H9 (cell line): ENCODE measurements at regions not wholly inside any gene's neighbourhood (a gene's known extent, or its start where the extent isn't known, plus 50 kb on each side); places are given as distances from the start of the nearest gene placed in this dataset.

Experiments used
- DNase-seq: peaks from one replicate; pipeline ENCODE4 v3.0.0-alpha.2; 2017
- H2AFZ ChIP-seq: one replicate; pipeline ENCODE4 v1.6.1; 2013; ENCODE audit warnings: mild to moderate bottlenecking, low read length, control low read depth, moderate library complexity
- H2AK5ac ChIP-seq: 2 replicates; pipeline ENCODE4 v1.6.1; 2013; ENCODE audit warnings: low read length, control low read depth, mixed read lengths; ENCODE audit not compliant: insufficient read length
- H2BK120ac ChIP-seq: one replicate; pipeline ENCODE4 v1.6.1; 2013; ENCODE audit warnings: low read depth, mild to moderate bottlenecking, low read length, control low read depth, inconsistent platforms; ENCODE audit not compliant: poor library complexity, severe bottlenecking
- H2BK12ac ChIP-seq: 2 replicates; pipeline ENCODE4 v1.6.1; 2013; ENCODE audit warnings: low read length, control low read depth, mixed read lengths, low read depth; ENCODE audit not compliant: insufficient read length
- H2BK15ac ChIP-seq: 2 replicates; pipeline ENCODE4 v1.6.1; 2013; ENCODE audit warnings: low read depth, low read length, control low read depth
- H2BK20ac ChIP-seq: one replicate; pipeline ENCODE4 v1.6.1; 2013; ENCODE audit warnings: low read depth, mild to moderate bottlenecking, low read length, control low read depth, inconsistent platforms; ENCODE audit not compliant: poor library complexity, severe bottlenecking
- H2BK5ac ChIP-seq: 2 replicates; pipeline ENCODE4 v1.6.1; 2013; ENCODE audit warnings: low read length, control low read depth, mixed read lengths; ENCODE audit not compliant: insufficient read length
- H3K14ac ChIP-seq: 2 replicates; pipeline ENCODE4 v1.6.1; 2013; ENCODE audit warnings: low read length, control low read depth; ENCODE audit not compliant: insufficient read depth
- H3K18ac ChIP-seq: 2 replicates; pipeline ENCODE4 v1.6.1; 2013; ENCODE audit warnings: low read depth, mild to moderate bottlenecking, mixed read lengths, low read length, control low read depth; ENCODE audit not compliant: insufficient read length
- H3K23ac ChIP-seq: 2 replicates; pipeline ENCODE4 v1.6.1; 2013; ENCODE audit warnings: low read length, control low read depth, mixed read lengths, low read depth; ENCODE audit not compliant: insufficient read length
- H3K23me2 ChIP-seq: 2 replicates; pipeline ENCODE4 v1.6.1; 2013; ENCODE audit warnings: low read depth, mild to moderate bottlenecking, mixed read lengths, low read length, control low read depth; ENCODE audit not compliant: insufficient read length, poor library complexity, severe bottlenecking
- H3K27ac ChIP-seq: 2 replicates; pipeline ENCODE4 v1.5.1; 2013; ENCODE audit warnings: low read length, control low read depth, mixed read lengths, low read depth; ENCODE audit not compliant: insufficient read length
- H3K27me3 ChIP-seq: 2 replicates; pipeline ENCODE4 v1.6.1; 2013; ENCODE audit warnings: low read length, control low read depth, inconsistent platforms; ENCODE audit not compliant: insufficient read depth
- H3K4ac ChIP-seq: 2 replicates; pipeline ENCODE4 v1.6.1; 2013; ENCODE audit warnings: low read depth, mild to moderate bottlenecking, control low read depth, inconsistent platforms, low read length, moderate library complexity
- H3K4me1 ChIP-seq: 2 replicates; pipeline ENCODE4 v1.6.1; 2013; ENCODE audit warnings: low read length, control low read depth, inconsistent platforms; ENCODE audit not compliant: insufficient read depth
- H3K4me2 ChIP-seq: 2 replicates; pipeline ENCODE4 v1.6.1; 2013; ENCODE audit warnings: low read length, control low read depth, mixed read lengths; ENCODE audit not compliant: insufficient read length, insufficient read depth
- H3K56ac ChIP-seq: 2 replicates; pipeline ENCODE4 v1.6.1; 2013; ENCODE audit warnings: low read depth, mild to moderate bottlenecking, mixed read lengths, low read length, control low read depth; ENCODE audit not compliant: insufficient read length
- H3K79me1 ChIP-seq: 2 replicates; pipeline ENCODE4 v1.6.1; 2013; ENCODE audit warnings: low read depth, mild to moderate bottlenecking, moderate library complexity, low read length, control low read depth, inconsistent platforms; ENCODE audit not compliant: insufficient read depth, poor library complexity, severe bottlenecking
- H3K79me2 ChIP-seq: 2 replicates; pipeline ENCODE4 v1.6.1; 2013; ENCODE audit warnings: low read length, control low read depth, inconsistent platforms; ENCODE audit not compliant: insufficient read depth
- H3K9ac ChIP-seq: 2 replicates; pipeline ENCODE4 v1.6.1; 2013; ENCODE audit warnings: low read length, control low read depth, mixed read lengths; ENCODE audit not compliant: insufficient read length; ENCODE audit errors: extremely low read depth
- H3K9me3 ChIP-seq: one replicate; pipeline ENCODE4 v1.6.1; 2013; ENCODE audit warnings: low read depth, low read length, inconsistent platforms; ENCODE audit not compliant: control insufficient read depth
- H3T11ph ChIP-seq: one replicate; pipeline ENCODE4 v1.6.1; 2013; ENCODE audit warnings: mild to moderate bottlenecking, low read length, control low read depth, inconsistent platforms
- H4K20me1 ChIP-seq: one replicate; pipeline ENCODE4 v1.6.1; 2013; ENCODE audit not compliant: control insufficient read depth, insufficient read length, insufficient read depth
- H4K5ac ChIP-seq: 2 replicates; pipeline ENCODE4 v1.6.1; 2013; ENCODE audit warnings: low read depth, mild to moderate bottlenecking, mixed read lengths, low read length, control low read depth; ENCODE audit not compliant: insufficient read length
- H4K8ac ChIP-seq: replicated peaks from 2 replicates; pipeline ENCODE4 v1.6.1; 2013; ENCODE audit warnings: low read length, control low read depth, mixed read lengths, low read depth; ENCODE audit not compliant: insufficient read length
- H4K91ac ChIP-seq: 2 replicates; pipeline ENCODE4 v1.6.1; 2013; ENCODE audit warnings: low read depth, mild to moderate bottlenecking, moderate library complexity, mixed read lengths, low read length, control low read depth; ENCODE audit not compliant: insufficient read length
- H3K27ac Mint-ChIP-seq, 3 experiments: 2 replicates in 2 of 3; 3 replicates in 1 of 3; pipeline ENCODE4 v1.8.0; 2020 to 2021; ENCODE audit warnings: mixed read lengths in 3 of 3, mild to moderate bottlenecking in 1 of 3, moderate library complexity in 1 of 3
- H3K27me3 Mint-ChIP-seq: 2 replicates; pipeline ENCODE4 v1.8.0; 2021; ENCODE audit warnings: low read depth, mild to moderate bottlenecking, moderate library complexity, mixed read lengths
- H3K36me3 Mint-ChIP-seq, 3 experiments: 2 replicates in 2 of 3; 3 replicates in 1 of 3; pipeline ENCODE4 v1.8.0; 2020 to 2021; ENCODE audit warnings: low read depth in 3 of 3, mixed read lengths in 3 of 3; ENCODE audit not compliant: insufficient read depth in 1 of 3
- H3K4me1 Mint-ChIP-seq, 2 experiments: 2 replicates each; pipeline ENCODE4 v1.8.0; 2020; ENCODE audit warnings: mixed read lengths in 2 of 2
- H3K4me3 Mint-ChIP-seq, 2 experiments: 2 replicates in 1 of 2; 3 replicates in 1 of 2; pipeline ENCODE4 v1.8.0; 2020 to 2021; ENCODE audit warnings: mild to moderate bottlenecking in 2 of 2, mixed read lengths in 2 of 2, moderate library complexity in 1 of 2
- H3K9me3 Mint-ChIP-seq, 2 experiments: 2 replicates in 1 of 2; 3 replicates in 1 of 2; pipeline ENCODE4 v1.8.0; 2020; ENCODE audit warnings: mild to moderate bottlenecking in 2 of 2, mixed read lengths in 2 of 2, moderate library complexity in 1 of 2
- CTCF ChIP-seq: fragments of 200-600 bp; sonication (generic); conservative IDR thresholded peaks from 3 replicates; pipeline ENCODE4 v1.8.0; 2021; ENCODE audit warnings: antibody characterized with exemption, mild to moderate bottlenecking
- WGBS: extraction: QIAGEN DNeasy Blood & Tissue Kit; methylation state at CpG from one replicate; pipeline ENCODE4 v1.1.7; 2013; ENCODE audit warnings: missing lambda C conversion rate, low lambda C conversion rate, mixed read lengths; ENCODE audit not compliant: insufficient read length; ENCODE audit errors: extremely low coverage; 5-methylcytosine and 5-hydroxymethylcytosine counted together

- H3K4ac ChIP-seq: no peak overlapping the region
- H3K4me3 Mint-ChIP-seq: no peak overlapping the region
- no peaks in the 10 kb centered on the region for H3K27me3 ChIP-seq
- H2BK15ac ChIP-seq: no peak overlapping the region
- no peaks in the 10 kb centered on the region for H3K27me3 Mint-ChIP-seq
- no peak for TF ChIP-seq CTCF
- H3K23me2 ChIP-seq: no peaks in the 10 kb centered on the region
- no CpG with 5 or more reads among the region's 3 CpGs for WGBS
- no peak overlapping the region for H3K18ac ChIP-seq
- no peak overlapping the region for H2BK5ac ChIP-seq
- no peak overlapping the region for H3K23ac ChIP-seq
- no peak overlapping the region for H3K27ac ChIP-seq
- H3K9ac ChIP-seq: no peak overlapping the region
- H4K91ac ChIP-seq: no peak overlapping the region
- H3K9me3 Mint-ChIP-seq: no peaks in the 10 kb centered on the region
- no peak overlapping the region for H2BK20ac ChIP-seq
- no peak overlapping the region for H3K4me2 ChIP-seq
- H2AFZ ChIP-seq: no peak overlapping the region
- no peaks in the 10 kb centered on the region for H3K36me3 Mint-ChIP-seq
- H4K20me1 ChIP-seq: no peaks in the 10 kb centered on the region
- H4K8ac ChIP-seq: no peak overlapping the region
- H2BK12ac ChIP-seq: no peak overlapping the region
- H3K4me1 Mint-ChIP-seq: peaks cover 12 to 17% of the 10 kb centered on the region in 2 experiments
- no peak overlapping the region for H3T11ph ChIP-seq
- no peak overlapping the region for H2AK5ac ChIP-seq
- no peaks in the 10 kb centered on the region for H3K79me2 ChIP-seq
- H3K9me3 ChIP-seq: no peaks in the 10 kb centered on the region
- no peak overlapping the region; a peak in 1 of 7 replicates for H3K27ac Mint-ChIP-seq
- H3K79me1 ChIP-seq: no peaks in the 10 kb centered on the region
- H3K4me1 ChIP-seq: peaks cover 2% of the 10 kb centered on the region; the same call in 1 of the 2 replicates
- no peak overlapping the region for H3K56ac ChIP-seq
- H4K5ac ChIP-seq: no peak overlapping the region
- DNase-seq: no peak
- H3K14ac ChIP-seq: no peak overlapping the region
- H2BK120ac ChIP-seq: no peak overlapping the region
These were observed 245.4 kb upstream of the KRR1 start for GRCh38 chr12:75756771-75757170.
